ENCODE measurements at regions not wholly inside any gene's neighbourhood (a gene's known extent, or its start where the extent isn't known, plus 50 kb on each side); places are given as distances from the start of the nearest gene placed in this dataset.

GRCh38 chr6:156519940-156520339 lies 257.2 kb upstream of the ARID1B start:
- TF ChIP-seq EZH2 (IDR thresholded peaks at IDR 0.05; ENCODE audit: insufficient read depth, poor library complexity, severe bottlenecking), result no peak
- no peak for TF ChIP-seq EZH2phosphoT487 (IDR thresholded peaks at IDR 0.05; ENCODE audit: insufficient read depth, low read depth)

Measured in GM23248 (cell line).